Trophoblast cell (in vitro differentiated cells and primary cell): ENCODE measurements at regions not wholly inside any gene's neighbourhood (a gene's known extent, or its start where the extent isn't known, plus 50 kb on each side); places are given as distances from the start of the nearest gene placed in this dataset.

ENCODE experiments used
- DNase-seq, 2 donors: peaks; one replicate each; pipeline ENCODE4 v3.0.0-alpha.2; 2016
- H2AFZ ChIP-seq: 2 replicates; pipeline ENCODE4 v1.6.1; 2013; ENCODE audit warnings: low read length, moderate library complexity, mild to moderate bottlenecking; ENCODE audit not compliant: insufficient read depth, poor library complexity
- H2AK5ac ChIP-seq: 2 replicates; pipeline ENCODE4 v1.6.1; 2013; ENCODE audit warnings: mild to moderate bottlenecking, low read length
- H2BK120ac ChIP-seq: 2 replicates; pipeline ENCODE4 v1.6.1; 2013; ENCODE audit warnings: low read length, mild to moderate bottlenecking, moderate library complexity; ENCODE audit not compliant: insufficient read depth, poor library complexity
- H2BK12ac ChIP-seq: 2 replicates; pipeline ENCODE4 v1.6.1; 2013; ENCODE audit warnings: mild to moderate bottlenecking, low read length, moderate library complexity
- H2BK5ac ChIP-seq: 2 replicates; pipeline ENCODE4 v1.6.1; 2013; ENCODE audit warnings: low read length, low read depth, moderate library complexity, mild to moderate bottlenecking; ENCODE audit not compliant: poor library complexity
- H3K14ac ChIP-seq: 2 replicates; pipeline ENCODE4 v1.6.1; 2013; ENCODE audit warnings: mild to moderate bottlenecking, low read length
- H3K18ac ChIP-seq: 2 replicates; pipeline ENCODE4 v1.6.1; 2013; ENCODE audit warnings: mild to moderate bottlenecking, low read length
- H3K23ac ChIP-seq: 2 replicates; pipeline ENCODE4 v1.6.1; 2013; ENCODE audit warnings: low read length
- H3K27ac ChIP-seq: 2 replicates; pipeline ENCODE4 v1.5.1; 2013; ENCODE audit warnings: low read depth, mild to moderate bottlenecking, inconsistent platforms, low read length, moderate library complexity
- H3K27me3 ChIP-seq: 2 replicates; pipeline ENCODE4 v1.6.1; 2013; ENCODE audit warnings: inconsistent platforms, mild to moderate bottlenecking, low read length, moderate library complexity; ENCODE audit not compliant: insufficient read depth
- H3K36me3 ChIP-seq, 2 experiments: 1 replicate in 1 of 2; 2 replicates in 1 of 2; pipeline ENCODE4 v1.6.1; 2013; ENCODE audit warnings: low read length in 2 of 2, mild to moderate bottlenecking in 2 of 2, moderate library complexity in 1 of 2; ENCODE audit not compliant: insufficient read depth in 2 of 2, control insufficient read depth in 1 of 2
- H3K4ac ChIP-seq: 2 replicates; pipeline ENCODE4 v1.6.1; 2013; ENCODE audit warnings: low read depth, mild to moderate bottlenecking, low read length, moderate library complexity
- H3K4me1 ChIP-seq, 2 experiments: 1 replicate in 1 of 2; 2 replicates in 1 of 2; pipeline ENCODE4 v1.6.1; 2013; ENCODE audit warnings: low read length in 2 of 2, mild to moderate bottlenecking in 2 of 2, moderate library complexity in 1 of 2; ENCODE audit not compliant: insufficient read depth in 2 of 2, control insufficient read depth in 1 of 2
- H3K4me2 ChIP-seq: 2 replicates; pipeline ENCODE4 v1.6.1; 2013; ENCODE audit warnings: inconsistent platforms, mild to moderate bottlenecking, low read length, moderate library complexity
- H3K4me3 ChIP-seq: 2 replicates; pipeline ENCODE4 v1.5.1; 2013; ENCODE audit warnings: mild to moderate bottlenecking, low read depth, low read length, inconsistent platforms
- H3K79me1 ChIP-seq: one replicate; pipeline ENCODE4 v1.6.1; 2013; ENCODE audit warnings: low read length
- H3K79me2 ChIP-seq: 2 replicates; pipeline ENCODE4 v1.6.1; 2013; ENCODE audit warnings: low read length, mild to moderate bottlenecking; ENCODE audit not compliant: control insufficient read depth, insufficient read depth, poor library complexity
- H3K9ac ChIP-seq: 2 replicates; pipeline ENCODE4 v1.6.1; 2013; ENCODE audit warnings: mild to moderate bottlenecking, low read length
- H3K9me3 ChIP-seq: 2 replicates; pipeline ENCODE4 v1.6.1; 2013; ENCODE audit warnings: low read depth, mild to moderate bottlenecking, control low read depth, inconsistent platforms, low read length; ENCODE audit not compliant: insufficient read depth
- H4K12ac ChIP-seq: 2 replicates; pipeline ENCODE4 v1.6.1; 2013; ENCODE audit warnings: low read depth, mild to moderate bottlenecking, low read length, moderate library complexity
- H4K8ac ChIP-seq: 2 replicates; pipeline ENCODE4 v1.6.1; 2013; ENCODE audit warnings: low read depth, mild to moderate bottlenecking, low read length, moderate library complexity
- H4K91ac ChIP-seq: one replicate; pipeline ENCODE4 v1.6.1; 2013; ENCODE audit warnings: low read depth, mild to moderate bottlenecking, low read length, moderate library complexity
- WGBS: extraction: QIAGEN DNeasy Blood & Tissue Kit; methylation state at CpG from one replicate; pipeline ENCODE4 v1.1.7; 2013; ENCODE audit warnings: missing lambda C conversion rate; ENCODE audit not compliant: insufficient read length, insufficient coverage; ENCODE audit errors: extremely low coverage; 5-methylcytosine and 5-hydroxymethylcytosine counted together

DNA sequence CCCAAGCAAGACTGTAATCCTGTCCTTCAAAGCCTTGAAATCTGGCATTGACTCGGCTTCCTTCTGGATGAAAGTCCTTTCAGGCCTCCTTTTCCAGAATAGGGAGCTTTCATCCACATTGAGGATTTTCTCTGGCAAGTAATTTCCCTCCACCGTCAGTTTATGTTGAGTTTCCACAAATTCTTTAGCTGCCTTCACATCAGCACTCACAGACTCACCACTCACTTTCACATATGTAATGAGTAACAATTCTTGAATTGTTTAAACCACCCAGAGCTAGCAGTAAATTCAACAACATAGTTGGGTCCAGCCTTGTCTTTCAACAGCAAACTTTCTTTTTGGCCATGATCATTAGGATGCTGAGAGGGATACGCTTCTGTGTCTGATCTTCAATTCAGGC is 84.3 kb upstream of the PRDM11 start:
- no peak overlapping the region for H3K4me2 ChIP-seq
- DNase-seq: peak in 1 of 2 donors; percentile 56
- no peaks in the 10 kb centered on the region for H3K79me2 ChIP-seq
- no peak overlapping the region for H3K4me3 ChIP-seq
- H2BK12ac ChIP-seq: no peak overlapping the region
- H3K79me1 ChIP-seq: no peaks in the 10 kb centered on the region
- no peak overlapping the region for H3K23ac ChIP-seq
- no peak overlapping the region for H4K12ac ChIP-seq
- H3K18ac ChIP-seq: no peak overlapping the region
- WGBS: no CpG with 5 or more reads among the region's 3 CpGs
- H3K36me3 ChIP-seq: no peaks in the 10 kb centered on the region
- H4K8ac ChIP-seq: no peak overlapping the region
- H3K4ac ChIP-seq: no peak overlapping the region
- H2AFZ ChIP-seq: no peak overlapping the region
- no peak overlapping the region for H4K91ac ChIP-seq
- H3K9me3 ChIP-seq: peaks cover 5% of the 10 kb centered on the region
- no peak overlapping the region for H3K27ac ChIP-seq
- no peak overlapping the region for H3K9ac ChIP-seq
- H2AK5ac ChIP-seq: no peak overlapping the region
- no peak overlapping the region for H2BK5ac ChIP-seq
- H3K4me1 ChIP-seq: no peaks in the 10 kb centered on the region
- no peak overlapping the region for H3K14ac ChIP-seq
- H2BK120ac ChIP-seq: no peak overlapping the region
- no peaks in the 10 kb centered on the region for H3K27me3 ChIP-seq

DNA sequence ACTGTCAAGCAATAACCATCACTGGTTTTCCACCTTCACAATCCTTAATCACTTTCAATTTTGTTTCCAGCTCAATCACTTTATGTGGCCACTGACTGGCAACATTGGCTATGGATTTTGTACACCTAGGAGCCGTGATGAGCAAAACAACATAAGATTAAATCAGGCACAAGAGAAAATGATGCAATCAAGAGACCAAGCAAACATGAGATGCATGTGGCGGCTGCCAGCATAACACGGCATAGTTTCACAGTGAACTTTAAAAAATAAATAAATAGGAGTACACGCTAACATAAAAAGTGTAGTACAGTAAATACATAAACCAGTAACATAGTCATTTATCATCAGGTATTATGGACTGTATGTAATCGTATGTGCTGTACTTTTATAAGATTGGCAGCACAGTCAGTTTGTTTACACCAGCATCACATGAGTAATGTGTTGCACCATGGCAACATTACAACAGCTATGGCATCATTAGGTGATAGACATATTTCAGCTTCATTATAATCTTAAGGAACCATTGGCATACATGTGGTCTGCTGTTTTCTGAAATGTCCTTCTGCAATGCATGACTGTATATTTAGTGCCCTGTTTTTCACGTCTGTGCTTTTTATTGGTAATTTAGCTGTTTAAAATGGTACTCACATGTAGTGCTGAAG is 83.3 kb upstream of the PRDM11 start:
- no peak overlapping the region for H3K4me2 ChIP-seq
- H4K8ac ChIP-seq: no peak overlapping the region
- H3K27ac ChIP-seq: no peak overlapping the region
- no peak overlapping the region for H3K4ac ChIP-seq
- H3K4me1 ChIP-seq: no peaks in the 10 kb centered on the region
- H2BK5ac ChIP-seq: no peak overlapping the region
- no peak overlapping the region for H3K9ac ChIP-seq
- DNase-seq: peak; percentile 77 to 90
- no peak overlapping the region for H3K14ac ChIP-seq
- H3K9me3 ChIP-seq: peaks cover 5% of the 10 kb centered on the region
- no peaks in the 10 kb centered on the region for H3K79me2 ChIP-seq
- no peak overlapping the region for H2BK120ac ChIP-seq
- H3K23ac ChIP-seq: no peak overlapping the region
- no peaks in the 10 kb centered on the region for H3K27me3 ChIP-seq
- no peak overlapping the region for H4K91ac ChIP-seq
- H2BK12ac ChIP-seq: no peak overlapping the region
- H4K12ac ChIP-seq: no peak overlapping the region
- WGBS: no CpG with 5 or more reads among the region's 6 CpGs
- no peak overlapping the region for H2AFZ ChIP-seq
- H3K18ac ChIP-seq: no peak overlapping the region
- H3K36me3 ChIP-seq: no peaks in the 10 kb centered on the region
- H3K4me3 ChIP-seq: no peak overlapping the region
- H3K79me1 ChIP-seq: no peaks in the 10 kb centered on the region
- H2AK5ac ChIP-seq: no peak overlapping the region

DNA sequence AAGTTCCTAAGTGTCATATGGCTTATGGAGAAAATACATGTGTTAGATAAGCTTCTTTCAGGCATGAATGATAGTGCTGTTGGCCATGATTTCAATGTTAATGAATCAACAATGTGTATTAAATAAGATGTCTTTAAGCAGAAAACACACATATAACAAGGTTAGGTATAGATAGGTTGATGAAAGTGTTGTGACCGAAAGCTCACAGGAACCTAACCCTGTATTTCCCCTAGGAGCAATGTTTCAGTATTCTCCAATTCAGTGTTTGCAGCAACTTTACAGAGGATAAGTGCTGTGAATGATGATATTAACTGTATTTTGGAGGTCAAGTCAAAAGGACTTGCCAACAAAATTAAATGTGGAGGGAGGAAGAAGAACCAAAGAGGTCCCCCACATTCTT is 82.8 kb upstream of the PRDM11 start:
- Histone ChIP-seq H2AFZ (no peak overlapping the region), H3K4ac (no peak overlapping the region), H2BK12ac (no peak overlapping the region), H3K79me1 (no peaks in the 10 kb centered on the region), H3K4me2 (no peak overlapping the region), H3K36me3 (no peaks in the 10 kb centered on the region), H3K27ac (no peak overlapping the region), H2BK5ac (no peak overlapping the region), H4K91ac (no peak overlapping the region), H4K12ac (no peak overlapping the region), H3K14ac (no peak overlapping the region), H3K9me3 (peaks cover 5% of the 10 kb centered on the region), H3K18ac (no peak overlapping the region), H3K79me2 (no peaks in the 10 kb centered on the region), H3K4me1 (no peaks in the 10 kb centered on the region), H2AK5ac (no peak overlapping the region), H2BK120ac (no peak overlapping the region), H4K8ac (no peak overlapping the region), H3K4me3 (no peak overlapping the region), H3K27me3 (no peaks in the 10 kb centered on the region), H3K9ac (no peak overlapping the region), H3K23ac (no peak overlapping the region)
- no CpG with 5 or more reads among the region's 1 CpG for WGBS
- DNase-seq: no peak

DNA sequence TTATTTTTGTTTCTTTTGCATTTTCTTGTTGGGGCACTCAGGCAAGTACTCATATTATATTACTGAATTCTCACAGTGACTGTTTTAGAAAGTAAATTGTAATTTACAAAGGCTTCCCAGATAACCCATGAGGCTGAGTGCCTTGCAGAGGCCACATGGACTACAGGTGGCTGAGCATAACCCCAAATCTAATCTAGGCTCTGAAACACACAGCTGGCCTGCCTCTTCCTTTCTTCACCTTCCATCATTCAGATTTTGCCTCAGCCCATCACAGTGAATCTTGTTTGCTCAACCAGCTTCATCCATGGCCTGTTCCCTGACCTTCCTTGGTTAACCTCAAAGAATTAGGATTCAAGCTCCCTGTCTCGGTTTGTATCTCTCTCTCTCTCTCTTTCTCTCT is 78.5 kb upstream of the PRDM11 start:
- no peak overlapping the region for H4K8ac ChIP-seq
- H3K4me1 ChIP-seq: no peaks in the 10 kb centered on the region
- H3K79me2 ChIP-seq: no peaks in the 10 kb centered on the region
- H3K27me3 ChIP-seq: no peaks in the 10 kb centered on the region
- no peak overlapping the region for H4K91ac ChIP-seq
- H3K27ac ChIP-seq: no peak overlapping the region
- H3K79me1 ChIP-seq: no peaks in the 10 kb centered on the region
- no peak overlapping the region for H3K23ac ChIP-seq
- peaks cover 5% of the 10 kb centered on the region for H3K9me3 ChIP-seq
- no peak overlapping the region for H3K4me2 ChIP-seq
- no peak overlapping the region for H3K18ac ChIP-seq
- no peak overlapping the region for H3K4me3 ChIP-seq
- no peaks in the 10 kb centered on the region for H3K36me3 ChIP-seq
- H4K12ac ChIP-seq: no peak overlapping the region
- DNase-seq: no peak
- H3K4ac ChIP-seq: no peak overlapping the region
- H2AFZ ChIP-seq: no peak overlapping the region
- H3K14ac ChIP-seq: no peak overlapping the region
- no peak overlapping the region for H2BK5ac ChIP-seq
- H2BK12ac ChIP-seq: no peak overlapping the region
- no peak overlapping the region for H2AK5ac ChIP-seq
- WGBS: no CpG with 5 or more reads among the region's 1 CpG
- H2BK120ac ChIP-seq: no peak overlapping the region
- H3K9ac ChIP-seq: no peak overlapping the region
